Embryonic facial prominence (tissue), 1 donor: ENCODE measurements at regions not wholly inside any gene's neighbourhood (a gene's known extent, or its start where the extent isn't known, plus 50 kb on each side); places are given as distances from the start of the nearest gene placed in this dataset.
"Not testable (repeated sequence)": the region's sequence is repeated elsewhere in the genome, so short reads cannot be mapped to it uniquely, and the experiment has no call there.

Source experiments
- DNase-seq: peaks from one replicate; pipeline ENCODE4 v3.0.0-alpha.2; 2016; ENCODE audit errors: extremely low spot score

GRCh38 chr3:15851735-15852134 is 54.0 kb upstream of the ANKRD28 start:
- no peak for DNase-seq

- DNase-seq = peak; percentile 7
These were observed 61.0 kb upstream of the ANKRD28 start for GRCh38 chr3:15858547-15859506.

GRCh38 chr3:15859507-15860013 is 61.8 kb upstream of the ANKRD28 start:
- peak; percentile 65 for DNase-seq

GRCh38 chr3:15860014-15860934 is 62.5 kb upstream of the ANKRD28 start:
- no peak for DNase-seq

- no peak for DNase-seq
These were observed 63.4 kb upstream of the ANKRD28 start for GRCh38 chr3:15861163-15861562.

GRCh38 chr3:15872807-15873206 is 75.0 kb upstream of the ANKRD28 start:
- no peak for DNase-seq

- DNase-seq = no peak
These were observed 75.6 kb upstream of the ANKRD28 start for GRCh38 chr3:15873415-15873814.

- no peak for DNase-seq
These were observed 77.4 kb upstream of the ANKRD28 start for GRCh38 chr3:15875016-15875689.

GRCh38 chr3:15876669-15877068 is 78.9 kb upstream of the ANKRD28 start:
- DNase-seq = no peak

- DNase-seq = no peak
These were observed 80.0 kb upstream of the ANKRD28 start for GRCh38 chr3:15877813-15878212.

GRCh38 chr3:15879787-15880186 is 82.0 kb upstream of the ANKRD28 start:
- not testable (repeated sequence) for DNase-seq

- DNase-seq = no peak
These were observed 84.8 kb upstream of the ANKRD28 start for GRCh38 chr3:15882577-15882976.

- no peak for DNase-seq
These were observed 86.4 kb upstream of the ANKRD28 start for GRCh38 chr3:15884132-15884531.

GRCh38 chr3:15886521-15886920 is 88.7 kb upstream of the ANKRD28 start:
- DNase-seq = no peak

GRCh38 chr3:15887261-15887660 is 89.5 kb upstream of the ANKRD28 start:
- no peak for DNase-seq

GRCh38 chr3:15889936-15890335 is 92.2 kb upstream of the ANKRD28 start:
- DNase-seq = no peak

- DNase-seq = no peak
These were observed 94.8 kb upstream of the ANKRD28 start for GRCh38 chr3:15892311-15893227.

- no peak for DNase-seq
These were observed 96.6 kb upstream of the ANKRD28 start for GRCh38 chr3:15894382-15894781.

- DNase-seq = no peak
These were observed 98.7 kb upstream of the ANKRD28 start for GRCh38 chr3:15896500-15896899.

- DNase-seq = no peak
These were observed 101.6 kb upstream of the ANKRD28 start for GRCh38 chr3:15899388-15899787.

GRCh38 chr3:15903164-15903563 is 105.4 kb upstream of the ANKRD28 start:
- DNase-seq = no peak
